ENCODE measurements at regions not wholly inside any gene's neighbourhood (a gene's known extent, or its start where the extent isn't known, plus 50 kb on each side); places are given as distances from the start of the nearest gene placed in this dataset.

DNA sequence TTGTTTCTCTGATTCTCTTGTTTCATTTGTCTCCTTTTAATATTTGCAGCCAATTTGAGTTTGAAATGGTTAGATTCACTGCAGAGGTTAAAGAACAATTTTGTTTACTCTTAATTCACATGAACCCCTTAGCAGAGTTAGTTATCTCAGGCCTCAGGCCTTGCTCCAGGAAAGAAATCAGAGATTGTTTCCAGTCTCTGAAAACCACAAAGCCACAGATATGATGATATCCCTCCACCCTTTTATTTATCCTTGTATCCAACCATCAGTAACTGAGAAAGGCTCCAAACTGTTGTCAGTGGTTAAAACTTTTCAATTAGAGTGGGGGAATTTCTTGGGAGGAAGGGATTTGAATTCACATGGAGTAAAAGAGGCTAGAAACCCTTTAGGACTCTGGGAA is 406.0 kb upstream of the DMAC1 start:
- TF ChIP-seq, protein P1, sequence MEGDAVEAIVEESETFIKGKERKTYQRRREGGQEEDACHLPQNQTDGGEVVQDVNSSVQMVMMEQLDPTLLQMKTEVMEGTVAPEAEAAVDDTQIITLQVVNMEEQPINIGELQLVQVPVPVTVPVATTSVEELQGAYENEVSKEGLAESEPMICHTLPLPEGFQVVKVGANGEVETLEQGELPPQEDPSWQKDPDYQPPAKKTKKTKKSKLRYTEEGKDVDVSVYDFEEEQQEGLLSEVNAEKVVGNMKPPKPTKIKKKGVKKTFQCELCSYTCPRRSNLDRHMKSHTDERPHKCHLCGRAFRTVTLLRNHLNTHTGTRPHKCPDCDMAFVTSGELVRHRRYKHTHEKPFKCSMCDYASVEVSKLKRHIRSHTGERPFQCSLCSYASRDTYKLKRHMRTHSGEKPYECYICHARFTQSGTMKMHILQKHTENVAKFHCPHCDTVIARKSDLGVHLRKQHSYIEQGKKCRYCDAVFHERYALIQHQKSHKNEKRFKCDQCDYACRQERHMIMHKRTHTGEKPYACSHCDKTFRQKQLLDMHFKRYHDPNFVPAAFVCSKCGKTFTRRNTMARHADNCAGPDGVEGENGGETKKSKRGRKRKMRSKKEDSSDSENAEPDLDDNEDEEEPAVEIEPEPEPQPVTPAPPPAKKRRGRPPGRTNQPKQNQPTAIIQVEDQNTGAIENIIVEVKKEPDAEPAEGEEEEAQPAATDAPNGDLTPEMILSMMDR (IDR thresholded peaks at IDR 0.05; ENCODE audit: insufficient read depth, low read length, poor library complexity, severe bottlenecking) = no peak
- no peak for TF ChIP-seq EZH2phosphoT487 (conservative IDR thresholded peaks at IDR 0.05; ENCODE audit: low read length)
